A549 (cell line): ENCODE measurements at regions not wholly inside any gene's neighbourhood (a gene's known extent, or its start where the extent isn't known, plus 50 kb on each side); places are given as distances from the start of the nearest gene placed in this dataset.

Source experiments
- EP300 ChIP-seq, 2 experiments: fragments of >200 bp; sonication (Bioruptor Twin); formaldehyde crosslinking; IDR thresholded peaks; 2 replicates in 1 of 2; 3 replicates in 1 of 2; pipeline ENCODE4 v1.6.1; 2016 to 2017
- KDM1A ChIP-seq: fragments of 200-600 bp; sonication (generic); IDR thresholded peaks from 2 replicates; pipeline ENCODE4 v1.6.1; 2016; ENCODE audit warnings: low read depth, mild to moderate bottlenecking
- NFE2L2 ChIP-seq: fragments of 150-350 bp; conservative IDR thresholded peaks from 2 replicates; pipeline ENCODE4 v1.6.1; 2014; ENCODE audit warnings: low read length
- POLR2A ChIP-seq: IDR thresholded peaks from 2 replicates; pipeline ENCODE4 v1.6.1; 2012; ENCODE audit warnings: mild to moderate bottlenecking, low read length
- TF ChIP-seq, protein P1 (sequence below): fragments of >200 bp; sonication (Bioruptor Twin); formaldehyde crosslinking; IDR thresholded peaks from 3 replicates; pipeline ENCODE4 v1.5.1; 2016
- TF ChIP-seq, protein P2 (sequence below): IDR thresholded peaks from 2 replicates; pipeline ENCODE4 v1.6.1; 2012
- TF ChIP-seq, protein P3 (sequence below): IDR thresholded peaks from 2 replicates; pipeline ENCODE4 v1.6.1; 2012

DNA sequence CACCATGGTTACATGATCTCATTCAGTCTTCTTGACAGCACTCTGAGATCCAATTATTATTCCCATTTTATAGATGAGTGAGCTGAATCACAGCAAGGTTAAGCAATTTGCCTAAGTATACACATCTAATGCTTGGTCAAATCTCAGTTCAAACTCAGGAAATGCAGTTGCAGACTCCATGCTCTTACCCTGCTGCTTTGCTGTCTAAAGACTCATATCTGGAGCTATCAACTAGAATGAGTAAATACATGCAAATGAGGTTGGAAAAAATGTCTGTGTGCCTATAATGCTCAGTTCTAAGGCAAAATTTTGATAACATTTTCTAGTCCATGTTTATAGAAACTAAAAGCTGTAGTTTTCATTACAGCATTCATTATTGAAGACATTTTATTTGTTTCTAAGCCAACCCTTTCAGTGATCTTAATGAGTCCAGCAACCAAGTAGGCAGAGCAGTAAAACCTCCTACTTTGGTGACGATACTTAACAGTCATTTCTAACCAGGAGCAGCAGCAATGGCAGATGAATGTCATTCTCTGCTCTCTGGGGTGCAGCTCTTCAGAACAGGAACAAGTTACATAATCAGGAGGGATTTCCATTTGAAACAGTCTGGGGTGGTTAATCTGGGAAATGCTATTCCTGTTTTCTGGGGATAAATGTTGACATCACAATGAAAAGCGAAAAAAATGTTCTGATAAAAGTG, 396.8 kb upstream of the UBE2E3 start:
- no peak for TF ChIP-seq EP300 (IDR thresholded peaks at IDR 0.05)
- TF ChIP-seq NFE2L2, result no peak
- TF ChIP-seq, protein P1, sequence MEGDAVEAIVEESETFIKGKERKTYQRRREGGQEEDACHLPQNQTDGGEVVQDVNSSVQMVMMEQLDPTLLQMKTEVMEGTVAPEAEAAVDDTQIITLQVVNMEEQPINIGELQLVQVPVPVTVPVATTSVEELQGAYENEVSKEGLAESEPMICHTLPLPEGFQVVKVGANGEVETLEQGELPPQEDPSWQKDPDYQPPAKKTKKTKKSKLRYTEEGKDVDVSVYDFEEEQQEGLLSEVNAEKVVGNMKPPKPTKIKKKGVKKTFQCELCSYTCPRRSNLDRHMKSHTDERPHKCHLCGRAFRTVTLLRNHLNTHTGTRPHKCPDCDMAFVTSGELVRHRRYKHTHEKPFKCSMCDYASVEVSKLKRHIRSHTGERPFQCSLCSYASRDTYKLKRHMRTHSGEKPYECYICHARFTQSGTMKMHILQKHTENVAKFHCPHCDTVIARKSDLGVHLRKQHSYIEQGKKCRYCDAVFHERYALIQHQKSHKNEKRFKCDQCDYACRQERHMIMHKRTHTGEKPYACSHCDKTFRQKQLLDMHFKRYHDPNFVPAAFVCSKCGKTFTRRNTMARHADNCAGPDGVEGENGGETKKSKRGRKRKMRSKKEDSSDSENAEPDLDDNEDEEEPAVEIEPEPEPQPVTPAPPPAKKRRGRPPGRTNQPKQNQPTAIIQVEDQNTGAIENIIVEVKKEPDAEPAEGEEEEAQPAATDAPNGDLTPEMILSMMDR, result no peak
- TF ChIP-seq, protein P2, sequence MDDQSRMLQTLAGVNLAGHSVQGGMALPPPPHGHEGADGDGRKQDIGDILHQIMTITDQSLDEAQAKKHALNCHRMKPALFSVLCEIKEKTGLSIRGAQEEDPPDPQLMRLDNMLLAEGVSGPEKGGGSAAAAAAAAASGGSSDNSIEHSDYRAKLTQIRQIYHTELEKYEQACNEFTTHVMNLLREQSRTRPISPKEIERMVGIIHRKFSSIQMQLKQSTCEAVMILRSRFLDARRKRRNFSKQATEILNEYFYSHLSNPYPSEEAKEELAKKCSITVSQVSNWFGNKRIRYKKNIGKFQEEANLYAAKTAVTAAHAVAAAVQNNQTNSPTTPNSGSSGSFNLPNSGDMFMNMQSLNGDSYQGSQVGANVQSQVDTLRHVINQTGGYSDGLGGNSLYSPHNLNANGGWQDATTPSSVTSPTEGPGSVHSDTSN, result no peak
- TF ChIP-seq, protein P3, sequence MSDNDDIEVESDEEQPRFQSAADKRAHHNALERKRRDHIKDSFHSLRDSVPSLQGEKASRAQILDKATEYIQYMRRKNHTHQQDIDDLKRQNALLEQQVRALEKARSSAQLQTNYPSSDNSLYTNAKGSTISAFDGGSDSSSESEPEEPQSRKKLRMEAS, result no peak
- no peak for TF ChIP-seq KDM1A
- no peak for TF ChIP-seq POLR2A
